NCI-H69 (cell line): ENCODE measurements at regions not wholly inside any gene's neighbourhood (a gene's known extent, or its start where the extent isn't known, plus 50 kb on each side); places are given as distances from the start of the nearest gene placed in this dataset.
A peak's percentile ranks its signal among the peaks of the same experiment; 100 is the strongest.

Source experiments
- DNase-seq: peaks from one replicate; lab custom pipeline; 2025; lab: John Stamatoyannopoulos, UW

GRCh38 chr6:105991561-105992314, 94.4 kb upstream of the PRDM1 start:
- peak; percentile 63 for DNase-seq

- DNase-seq = no peak
Observed at GRCh38 chr6:105990151-105990550, 96.0 kb upstream of the PRDM1 start.

GRCh38 chr6:105988812-105989577, 97.1 kb upstream of the PRDM1 start:
- no peak for DNase-seq

GRCh38 chr6:105988321-105988720, 97.8 kb upstream of the PRDM1 start:
- DNase-seq = no peak

- DNase-seq = no peak
Observed at GRCh38 chr6:105987516-105987915, 98.6 kb upstream of the PRDM1 start.

- no peak for DNase-seq
Observed at GRCh38 chr6:105986998-105987397, 99.1 kb upstream of the PRDM1 start.

GRCh38 chr6:105985816-105986632, 100.1 kb upstream of the PRDM1 start:
- DNase-seq = no peak

GRCh38 chr6:105985098-105985815, 100.9 kb upstream of the PRDM1 start:
- peak; percentile 44 for DNase-seq

GRCh38 chr6:105983763-105984162, 102.4 kb upstream of the PRDM1 start:
- DNase-seq = no peak

- peak; percentile 82 for DNase-seq
Observed at GRCh38 chr6:105982761-105983540, 103.2 kb upstream of the PRDM1 start.

GRCh38 chr6:105981888-105982358, 104.2 kb upstream of the PRDM1 start:
- no peak for DNase-seq

- no peak for DNase-seq
Observed at GRCh38 chr6:105981002-105981887, 104.9 kb upstream of the PRDM1 start.

- no peak for DNase-seq
Observed at GRCh38 chr6:105978974-105979373, 107.2 kb upstream of the PRDM1 start.

GRCh38 chr6:105977934-105978504, 108.1 kb upstream of the PRDM1 start:
- DNase-seq = no peak

- DNase-seq = no peak
Observed at GRCh38 chr6:105974986-105975385, 111.2 kb upstream of the PRDM1 start.

- no peak for DNase-seq
Observed at GRCh38 chr6:105972440-105972839, 113.7 kb upstream of the PRDM1 start.

GRCh38 chr6:105968603-105969333, 117.4 kb upstream of the PRDM1 start:
- no peak for DNase-seq

GRCh38 chr6:105967917-105968602, 118.1 kb upstream of the PRDM1 start:
- no peak for DNase-seq
